HEK293T (cell line): ENCODE measurements at regions not wholly inside any gene's neighbourhood (a gene's known extent, or its start where the extent isn't known, plus 50 kb on each side); places are given as distances from the start of the nearest gene placed in this dataset.

Source experiments
- CTCF ChIA-PET: fragments of 350-600 bp; formaldehyde crosslinking; extraction: SDS; loops from one replicate; lab custom pipeline; 2021; ENCODE audit warnings: antibody characterized with exemption, inconsistent platforms; lab: Yijun Ruan, JAX
- POLR2A ChIA-PET: fragments of 350-600 bp; formaldehyde crosslinking; extraction: SDS; loops from one replicate; lab custom pipeline; 2020; ENCODE audit warnings: antibody characterized with exemption, inconsistent platforms; lab: Yijun Ruan, JAX
- DNase-seq: peaks from one replicate; pipeline ENCODE4 v3.0.0; 2012; ENCODE audit warnings: mixed read lengths; ENCODE audit errors: extremely low spot score
- ARNT ChIP-seq: fragments of 450-650 bp; IDR thresholded peaks from 2 replicates; pipeline ENCODE4 v1.6.1; 2017; ENCODE audit warnings: mild to moderate bottlenecking
- BHLHE40 ChIP-seq: fragments of 450-650 bp; IDR thresholded peaks from 2 replicates; pipeline ENCODE4 v1.6.1; 2016; ENCODE audit warnings: mild to moderate bottlenecking, moderate library complexity, borderline replicate concordance
- CTBP1 ChIP-seq: fragments of 450-650 bp; IDR thresholded peaks from 2 replicates; pipeline ENCODE4 v1.6.1; 2016; ENCODE audit warnings: borderline replicate concordance
- ELF4 ChIP-seq: fragments of 450-650 bp; IDR thresholded peaks from 2 replicates; pipeline ENCODE4 v1.6.1; 2017; ENCODE audit warnings: antibody characterized with exemption
- FOXA1 ChIP-seq: fragments of 450-650 bp; IDR thresholded peaks from 2 replicates; pipeline ENCODE4 v1.6.1; 2016; ENCODE audit warnings: mild to moderate bottlenecking
- FOXK2 ChIP-seq: fragments of 450-650 bp; IDR thresholded peaks from 2 replicates; pipeline ENCODE4 v1.6.1; 2016; ENCODE audit warnings: mild to moderate bottlenecking
- FOXM1 ChIP-seq: fragments of 450-650 bp; IDR thresholded peaks from 2 replicates; pipeline ENCODE4 v1.6.1; 2017; ENCODE audit warnings: mild to moderate bottlenecking, borderline replicate concordance
- HDGF ChIP-seq: fragments of 450-650 bp; IDR thresholded peaks from 2 replicates; pipeline ENCODE4 v1.6.1; 2017; ENCODE audit warnings: antibody characterized with exemption, borderline replicate concordance
- L3MBTL2 ChIP-seq: fragments of 450-650 bp; conservative IDR thresholded peaks from 2 replicates; pipeline ENCODE4 v1.6.1; 2016; ENCODE audit warnings: mild to moderate bottlenecking
- LEF1 ChIP-seq: fragments of 450-650 bp; IDR thresholded peaks from 2 replicates; pipeline ENCODE4 v1.6.1; 2017; ENCODE audit warnings: mild to moderate bottlenecking, borderline replicate concordance
- NFRKB ChIP-seq: fragments of 450-650 bp; IDR thresholded peaks from 2 replicates; pipeline ENCODE4 v1.6.1; 2016; ENCODE audit warnings: mild to moderate bottlenecking, moderate library complexity
- PKNOX1 ChIP-seq: fragments of 450-650 bp; IDR thresholded peaks from 2 replicates; pipeline ENCODE4 v1.6.1; 2016
- SP1 ChIP-seq: fragments of 450-650 bp; IDR thresholded peaks from 2 replicates; pipeline ENCODE4 v1.6.1; 2017
- SUZ12 ChIP-seq: fragments of 450-650 bp; IDR thresholded peaks from 2 replicates; pipeline ENCODE4 v1.6.1; 2016; ENCODE audit warnings: mild to moderate bottlenecking
- TARDBP ChIP-seq: fragments of 450-650 bp; IDR thresholded peaks from 2 replicates; pipeline ENCODE4 v1.6.1; 2016
- ZNF384 ChIP-seq: fragments of 450-650 bp; IDR thresholded peaks from 2 replicates; pipeline ENCODE4 v1.6.1; 2016

- POLR2A ChIA-PET, result no interaction called here
- TF ChIP-seq SP1 (no peak), SUZ12 (no peak), BHLHE40 (no peak), FOXA1 (no peak), NFRKB (no peak), CTBP1 (no peak), L3MBTL2 (no peak), ARNT (no peak), PKNOX1 (no peak), ELF4 (no peak), LEF1 (no peak), ZNF384 (no peak), HDGF (no peak), TARDBP (no peak), FOXK2 (no peak)
- DNase-seq, result no peak
- CTCF ChIA-PET, result no interaction called here
Measured at GRCh38 chr13:107736731-107737130, 478.6 kb downstream of the LIG4 start.

- DNase-seq, result no peak
- ChIA-PET POLR2A (no interaction called here), CTCF (no interaction called here)
- TF ChIP-seq NFRKB (no peak), ELF4 (no peak), CTBP1 (no peak), ARNT (no peak), BHLHE40 (no peak), PKNOX1 (no peak), LEF1 (no peak), SP1 (no peak), FOXA1 (no peak), HDGF (no peak), SUZ12 (no peak), FOXM1 (no peak)
Measured at GRCh38 chr13:107736170-107736569, 479.2 kb downstream of the LIG4 start.

GRCh38 chr13:107734891-107735625 is 480.3 kb downstream of the LIG4 start:
- no peak for DNase-seq
- ChIA-PET POLR2A (no interaction called here), CTCF (no interaction called here)
- no peak for TF ChIP-seq LEF1
- TF ChIP-seq PKNOX1, result no peak
- no peak for TF ChIP-seq ZNF384
- no peak for TF ChIP-seq FOXK2
- TF ChIP-seq HDGF, result no peak
- TF ChIP-seq L3MBTL2, result no peak
- TF ChIP-seq ARNT, result no peak
- no peak for TF ChIP-seq ELF4
- TF ChIP-seq SUZ12, result no peak
- no peak for TF ChIP-seq FOXM1
- TF ChIP-seq BHLHE40, result no peak
- no peak for TF ChIP-seq TARDBP
- TF ChIP-seq NFRKB, result no peak
- TF ChIP-seq SP1, result no peak
- no peak for TF ChIP-seq CTBP1

GRCh38 chr13:107733276-107733675 is 482.1 kb downstream of the LIG4 start:
- no peak for DNase-seq
- no peak for TF ChIP-seq CTBP1
- ChIA-PET POLR2A (no interaction called here), CTCF (no interaction called here)

DNA sequence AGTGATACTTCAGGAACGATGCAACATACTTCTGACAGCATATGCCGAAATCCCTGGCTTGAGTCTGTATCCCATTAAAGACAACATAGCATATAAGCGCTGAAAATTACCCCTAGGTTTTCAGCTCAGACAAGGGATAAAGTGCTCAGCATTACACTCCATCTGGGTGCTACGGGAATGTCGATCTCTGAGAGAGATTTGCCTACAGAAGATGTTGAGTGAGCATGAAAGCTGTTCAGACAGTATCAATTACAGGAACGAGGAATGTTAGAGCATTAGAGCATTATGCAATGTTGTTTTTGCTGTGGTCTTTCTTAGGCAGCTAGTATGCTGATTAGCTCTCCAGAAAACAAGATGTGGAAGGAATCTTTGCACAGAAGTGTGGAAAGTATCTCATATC is 484.5 kb downstream of the LIG4 start:
- POLR2A ChIA-PET, result no interaction called here

More for the DNA sequence above, 484.5 kb downstream of the LIG4 start:
- CTCF ChIA-PET, result no interaction called here
- no peak for DNase-seq
- TF ChIP-seq CTBP1, result no peak
- TF ChIP-seq ZNF384, result no peak
- no peak for TF ChIP-seq HDGF
- TF ChIP-seq ELF4, result no peak
- TF ChIP-seq L3MBTL2, result no peak
- TF ChIP-seq NFRKB, result no peak
- TF ChIP-seq ARNT, result no peak
- no peak for TF ChIP-seq PKNOX1
